Type B pancreatic cell (in vitro differentiated cells): ENCODE measurements at regions not wholly inside any gene's neighbourhood (a gene's known extent, or its start where the extent isn't known, plus 50 kb on each side); places are given as distances from the start of the nearest gene placed in this dataset.

ENCODE experiments used
- DNase-seq: peaks from one replicate; pipeline ENCODE4 v3.0.0; 2021; ENCODE audit warnings: mixed read lengths; ENCODE audit not compliant: unreplicated experiment; ENCODE audit errors: extremely low spot score
- H3K27ac Mint-ChIP-seq: 2 replicates; pipeline ENCODE4 v1.8.0; 2021; ENCODE audit warnings: mild to moderate bottlenecking, mixed read lengths
- H3K27me3 Mint-ChIP-seq: 2 replicates; pipeline ENCODE4 v1.8.0; 2021; ENCODE audit warnings: mixed read lengths
- H3K36me3 Mint-ChIP-seq: 2 replicates; pipeline ENCODE4 v1.8.0; 2021; ENCODE audit warnings: mixed read lengths
- H3K4me1 Mint-ChIP-seq: one replicate; pipeline ENCODE4 v1.8.0; 2021; ENCODE audit warnings: mixed read lengths; ENCODE audit not compliant: unreplicated experiment
- H3K4me3 Mint-ChIP-seq: 2 replicates; pipeline ENCODE4 v1.8.0; 2021; ENCODE audit warnings: mild to moderate bottlenecking, mixed read lengths
- H3K9me3 Mint-ChIP-seq: 2 replicates; pipeline ENCODE4 v1.8.0; 2021; ENCODE audit warnings: mixed read lengths
- TF ChIP-seq, protein P1 (sequence below): fragments of 200-600 bp; sonication (generic); conservative IDR thresholded peaks from 2 replicates; pipeline ENCODE4 v1.5.0; 2021; ENCODE audit warnings: antibody characterized with exemption, mild to moderate bottlenecking

DNA sequence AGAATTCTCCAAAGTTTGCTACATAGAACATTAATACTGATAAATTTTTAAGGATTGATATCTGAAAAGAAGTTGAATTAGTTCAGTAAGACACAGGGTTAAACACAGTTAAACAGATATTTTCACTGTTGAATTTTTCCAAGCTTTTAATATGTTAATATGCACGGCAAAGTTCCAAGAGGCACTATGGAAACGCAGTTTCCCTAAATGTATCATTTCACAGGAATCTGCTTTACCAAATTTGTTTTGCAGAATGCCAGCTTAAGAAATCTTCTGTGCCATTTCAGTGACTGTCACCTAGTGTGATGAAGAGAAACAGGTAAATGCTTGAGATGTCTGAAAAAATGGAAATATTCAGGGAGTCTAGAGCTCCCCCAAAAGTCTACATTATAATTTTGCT lies 395.9 kb upstream of the GRIA3 start:
- no peaks in the 10 kb centered on the region for H3K27me3 Mint-ChIP-seq
- no peak overlapping the region for H3K27ac Mint-ChIP-seq
- TF ChIP-seq, protein P1, sequence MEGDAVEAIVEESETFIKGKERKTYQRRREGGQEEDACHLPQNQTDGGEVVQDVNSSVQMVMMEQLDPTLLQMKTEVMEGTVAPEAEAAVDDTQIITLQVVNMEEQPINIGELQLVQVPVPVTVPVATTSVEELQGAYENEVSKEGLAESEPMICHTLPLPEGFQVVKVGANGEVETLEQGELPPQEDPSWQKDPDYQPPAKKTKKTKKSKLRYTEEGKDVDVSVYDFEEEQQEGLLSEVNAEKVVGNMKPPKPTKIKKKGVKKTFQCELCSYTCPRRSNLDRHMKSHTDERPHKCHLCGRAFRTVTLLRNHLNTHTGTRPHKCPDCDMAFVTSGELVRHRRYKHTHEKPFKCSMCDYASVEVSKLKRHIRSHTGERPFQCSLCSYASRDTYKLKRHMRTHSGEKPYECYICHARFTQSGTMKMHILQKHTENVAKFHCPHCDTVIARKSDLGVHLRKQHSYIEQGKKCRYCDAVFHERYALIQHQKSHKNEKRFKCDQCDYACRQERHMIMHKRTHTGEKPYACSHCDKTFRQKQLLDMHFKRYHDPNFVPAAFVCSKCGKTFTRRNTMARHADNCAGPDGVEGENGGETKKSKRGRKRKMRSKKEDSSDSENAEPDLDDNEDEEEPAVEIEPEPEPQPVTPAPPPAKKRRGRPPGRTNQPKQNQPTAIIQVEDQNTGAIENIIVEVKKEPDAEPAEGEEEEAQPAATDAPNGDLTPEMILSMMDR = no peak
- no peaks in the 10 kb centered on the region for H3K4me1 Mint-ChIP-seq
- H3K9me3 Mint-ChIP-seq = no peaks in the 10 kb centered on the region
- no peaks in the 10 kb centered on the region for H3K36me3 Mint-ChIP-seq
- DNase-seq = no peak
- no peak overlapping the region for H3K4me3 Mint-ChIP-seq

DNA sequence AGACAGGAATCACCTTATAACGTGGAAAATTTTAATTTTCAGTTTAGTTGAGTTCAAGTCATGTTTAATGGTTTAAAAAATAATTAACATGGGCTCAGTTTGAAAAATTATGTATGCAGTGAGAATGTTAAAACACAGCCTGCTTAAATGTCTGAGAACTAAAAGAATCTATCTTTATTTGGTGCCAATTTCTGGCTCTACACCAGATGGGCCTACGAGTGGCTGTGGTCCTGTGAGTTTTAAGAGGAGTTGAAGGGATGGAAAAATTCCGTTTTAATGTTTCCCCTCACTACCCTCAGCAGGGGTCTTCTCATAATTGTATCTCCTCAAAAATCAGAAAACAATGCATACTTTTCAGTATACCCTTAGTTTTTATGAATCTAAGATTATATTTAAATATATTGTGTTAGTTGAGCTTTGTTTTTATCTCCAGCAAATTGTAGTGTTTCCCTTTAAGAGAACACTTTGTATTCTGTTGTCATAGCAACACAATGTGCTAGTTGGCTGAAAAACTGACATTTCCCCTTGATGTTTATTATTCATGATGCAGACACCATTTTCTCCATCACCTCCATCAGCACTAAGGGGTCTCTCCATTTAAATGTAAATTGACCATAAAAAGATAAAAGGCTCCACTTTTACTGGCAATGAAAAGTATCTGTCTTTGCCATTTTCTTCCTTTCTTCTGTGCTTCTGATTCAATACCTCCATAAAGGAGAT lies 393.5 kb upstream of the GRIA3 start:
- no peak for DNase-seq
- Mint-ChIP-seq H3K9me3 (no peaks in the 10 kb centered on the region), H3K27me3 (no peaks in the 10 kb centered on the region), H3K27ac (no peak overlapping the region), H3K4me1 (no peaks in the 10 kb centered on the region), H3K36me3 (no peaks in the 10 kb centered on the region), H3K4me3 (no peak overlapping the region)
- TF ChIP-seq, protein P1 = no peak

DNA sequence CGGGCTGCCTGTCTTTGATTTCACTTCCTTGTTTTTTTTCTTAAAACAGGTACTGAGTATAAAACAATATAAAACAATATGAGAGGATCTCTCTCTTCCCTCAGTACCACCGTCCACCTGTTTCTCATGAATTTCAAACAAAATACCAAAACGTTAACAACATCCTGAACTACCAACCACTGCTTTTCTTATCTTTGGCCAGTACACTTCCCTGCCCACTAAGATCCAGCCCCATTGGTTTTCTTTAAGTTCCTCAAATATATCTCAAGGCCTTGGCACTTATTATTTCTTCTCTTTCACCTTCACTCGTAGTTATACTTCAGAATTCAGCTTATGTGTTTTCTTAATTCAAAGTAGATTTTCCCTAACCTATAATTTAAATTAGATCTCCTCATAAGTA lies 370.2 kb upstream of the GRIA3 start:
- peaks cover 4% of the 10 kb centered on the region for H3K9me3 Mint-ChIP-seq
- H3K4me3 Mint-ChIP-seq = no peak overlapping the region
- no peaks in the 10 kb centered on the region for H3K36me3 Mint-ChIP-seq
- no peak for DNase-seq
- no peak overlapping the region for H3K27ac Mint-ChIP-seq
- no peaks in the 10 kb centered on the region for H3K27me3 Mint-ChIP-seq
- TF ChIP-seq, protein P1 = no peak
- H3K4me1 Mint-ChIP-seq = no peaks in the 10 kb centered on the region

DNA sequence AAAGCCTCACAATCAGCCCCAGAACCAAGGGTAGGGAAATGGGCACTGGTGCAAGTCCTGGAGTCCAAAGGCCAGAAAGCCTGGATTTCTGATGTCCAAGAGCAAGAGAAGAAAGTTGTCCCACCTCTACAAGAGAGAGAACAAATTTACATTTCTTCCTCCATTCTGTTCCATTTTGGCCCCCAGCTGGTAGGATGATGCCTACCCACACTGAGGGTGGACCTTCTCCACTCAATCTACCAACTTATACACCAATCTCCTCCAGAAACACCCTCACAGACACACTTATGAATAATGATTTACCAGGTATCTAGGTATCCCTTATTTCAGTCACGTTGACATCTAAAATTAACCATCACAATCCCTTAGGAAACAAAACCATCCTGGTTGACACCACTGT lies 367.8 kb upstream of the GRIA3 start:
- no peak overlapping the region for H3K4me3 Mint-ChIP-seq
- H3K9me3 Mint-ChIP-seq = peaks cover 22% of the 10 kb centered on the region
- no peak for DNase-seq
- TF ChIP-seq, protein P1 = no peak
- H3K27ac Mint-ChIP-seq = no peak overlapping the region
- no peaks in the 10 kb centered on the region for H3K36me3 Mint-ChIP-seq
- H3K27me3 Mint-ChIP-seq = no peaks in the 10 kb centered on the region
- no peaks in the 10 kb centered on the region for H3K4me1 Mint-ChIP-seq

DNA sequence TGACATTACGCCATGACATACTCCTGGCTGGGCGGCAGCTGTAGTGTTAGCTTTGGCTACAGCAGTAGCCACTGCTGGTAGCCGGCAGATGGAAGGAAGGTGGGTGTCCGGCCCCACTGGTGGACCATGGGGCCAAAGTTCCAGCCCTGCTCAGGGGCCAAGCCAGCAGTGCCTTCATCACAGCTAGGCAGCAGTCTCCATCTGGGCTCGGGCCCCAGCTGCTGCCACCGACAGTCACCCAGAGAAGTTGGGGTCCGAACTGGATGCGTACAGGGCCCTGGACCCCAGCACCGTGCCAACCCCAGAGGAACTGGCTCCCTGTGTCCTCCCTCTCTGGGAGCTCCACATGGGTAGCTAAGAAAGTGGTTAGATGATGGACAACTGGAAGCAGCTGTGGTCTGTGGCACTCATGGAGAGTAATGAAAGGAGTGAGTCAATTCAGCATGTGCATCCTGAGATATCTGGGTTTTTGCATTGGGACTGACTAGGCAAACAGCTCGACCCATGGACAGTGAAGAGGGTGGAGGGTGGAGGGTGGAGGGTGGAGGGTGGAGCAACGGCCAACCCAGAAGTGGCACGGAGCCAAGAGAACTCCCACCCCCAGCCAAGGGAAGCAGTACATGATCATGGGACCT lies 366.6 kb upstream of the GRIA3 start:
- TF ChIP-seq, protein P1 = no peak
- Mint-ChIP-seq H3K27me3 (no peaks in the 10 kb centered on the region), H3K4me1 (no peaks in the 10 kb centered on the region), H3K4me3 (no peak overlapping the region), H3K9me3 (peaks cover 22% of the 10 kb centered on the region), H3K36me3 (no peaks in the 10 kb centered on the region), H3K27ac (no peak overlapping the region)
- no peak for DNase-seq
